ENCODE measurements at regions not wholly inside any gene's neighbourhood (a gene's known extent, or its start where the extent isn't known, plus 50 kb on each side); places are given as distances from the start of the nearest gene placed in this dataset.
"Not testable (repeated sequence)": the region's sequence is repeated elsewhere in the genome, so short reads cannot be mapped to it uniquely, and the experiment has no call there.

- intact Hi-C loops (cut with DNase I) = no loop called here
- no peak for DNase-seq (ENCODE audit: low spot score)
Measured at GRCh38 chrX:95754411-95754810, 930.2 kb upstream of the DIAPH2 start.

GRCh38 chrX:95760356-95760755, 924.3 kb upstream of the DIAPH2 start:
- intact Hi-C loops (cut with DNase I) = no loop called here
- DNase-seq (ENCODE audit: low spot score) = no peak

DNA sequence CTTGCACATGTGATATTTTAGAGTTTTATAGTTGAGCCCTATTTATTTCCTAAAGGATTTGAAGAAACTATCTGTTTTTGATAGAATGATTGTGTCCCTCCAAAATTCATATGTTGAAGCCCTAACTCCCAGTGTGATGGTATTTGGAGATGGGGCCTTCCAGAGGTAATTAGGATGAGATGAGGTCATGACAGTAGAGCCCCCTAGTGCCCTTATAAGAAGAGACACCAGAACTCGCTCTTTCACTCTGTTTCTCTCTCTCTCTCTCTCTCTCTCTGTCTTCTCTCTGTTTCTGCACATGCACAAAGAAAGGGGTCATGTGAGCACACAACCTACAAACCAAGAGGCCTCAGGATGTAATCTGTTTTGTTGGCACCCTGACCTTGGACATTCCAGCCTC, 921.9 kb upstream of the DIAPH2 start:
- DNase-seq (ENCODE audit: low spot score) = no peak
- intact Hi-C loops (cut with DNase I) = no loop called here

DNA sequence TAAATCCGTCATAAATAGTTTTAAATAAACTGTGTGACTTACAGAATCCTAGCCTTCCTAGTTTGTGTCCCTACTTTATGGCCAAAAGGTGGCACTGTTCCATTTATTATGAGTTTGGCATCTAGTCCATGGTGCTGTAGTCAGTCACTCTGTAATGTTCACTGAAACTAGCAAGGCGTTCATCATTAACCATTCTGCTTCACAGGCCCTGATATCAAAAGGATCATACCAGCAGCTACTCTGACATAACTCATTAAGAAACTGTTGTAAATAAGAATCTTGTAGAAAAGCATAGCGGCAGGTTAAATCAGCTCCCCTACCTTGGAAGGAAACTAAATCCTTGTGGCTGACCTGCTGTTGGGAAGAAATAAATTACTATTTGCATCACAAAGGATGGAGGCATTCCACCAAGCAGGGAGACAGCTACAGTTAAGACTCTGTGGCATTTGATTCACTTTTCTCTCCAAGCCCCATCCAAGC, 919.6 kb upstream of the DIAPH2 start:
- intact Hi-C loops (cut with DNase I) = no loop called here
- DNase-seq (ENCODE audit: low spot score) = no peak

DNA sequence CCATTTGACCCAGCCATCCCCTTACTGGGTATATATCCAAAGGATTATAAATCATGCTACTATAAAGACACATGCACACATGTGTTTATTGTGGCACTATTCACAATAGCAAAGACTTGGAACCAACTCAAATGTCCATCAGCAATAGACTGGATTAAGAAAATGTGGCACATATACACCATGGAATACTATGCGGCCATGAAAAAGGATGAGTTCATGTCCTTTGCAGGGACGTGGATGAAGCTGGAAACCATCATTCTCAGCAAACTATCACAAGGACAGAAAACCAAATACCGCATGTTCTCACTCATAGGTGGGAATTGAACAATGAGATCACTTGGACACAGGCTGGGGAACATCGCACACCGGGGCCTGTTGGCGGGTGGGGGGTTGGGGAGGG, 913.4 kb upstream of the DIAPH2 start:
- intact Hi-C loops (cut with DNase I); DNase-seq (ENCODE audit: low spot score): not testable (repeated sequence)

- DNase-seq (ENCODE audit: low spot score) = no peak
- intact Hi-C loops (cut with DNase I) = no loop called here
Measured at GRCh38 chrX:95791876-95792275, 892.8 kb upstream of the DIAPH2 start.

- intact Hi-C loops (cut with DNase I) = no loop called here
- no peak for DNase-seq (ENCODE audit: low spot score)
Measured at GRCh38 chrX:95797344-95797743, 887.3 kb upstream of the DIAPH2 start.

- no peak for DNase-seq (ENCODE audit: low spot score)
- intact Hi-C loops (cut with DNase I) = no loop called here
Measured at GRCh38 chrX:95823796-95824195, 860.8 kb upstream of the DIAPH2 start.

- peak; percentile 40 for DNase-seq (ENCODE audit: low spot score)
- intact Hi-C loops (cut with DNase I) = no loop called here
Measured at GRCh38 chrX:95835223-95835622, 849.4 kb upstream of the DIAPH2 start.

DNA sequence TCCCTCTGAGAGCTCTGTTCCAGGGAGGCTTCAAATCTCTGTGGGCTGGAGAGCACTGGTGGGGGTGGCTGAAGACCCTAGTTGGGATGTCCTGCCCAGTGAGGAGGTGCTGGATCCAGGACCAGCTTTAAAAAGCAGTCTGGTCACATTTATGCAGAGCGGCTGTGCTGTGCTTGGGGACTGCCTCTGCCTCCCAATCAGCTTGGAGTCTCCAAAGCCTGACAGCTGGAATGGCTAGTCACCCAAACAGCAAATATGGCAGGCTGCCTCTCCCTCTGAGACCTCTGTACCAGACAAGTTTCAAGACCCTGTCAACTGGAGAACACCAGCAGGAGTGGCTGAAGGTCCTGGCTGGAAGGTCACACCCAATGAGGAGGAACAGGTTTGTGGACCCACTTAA, 848.1 kb upstream of the DIAPH2 start:
- intact Hi-C loops (cut with DNase I) = no loop called here
- peak; percentile 24 for DNase-seq (ENCODE audit: low spot score)

DNA sequence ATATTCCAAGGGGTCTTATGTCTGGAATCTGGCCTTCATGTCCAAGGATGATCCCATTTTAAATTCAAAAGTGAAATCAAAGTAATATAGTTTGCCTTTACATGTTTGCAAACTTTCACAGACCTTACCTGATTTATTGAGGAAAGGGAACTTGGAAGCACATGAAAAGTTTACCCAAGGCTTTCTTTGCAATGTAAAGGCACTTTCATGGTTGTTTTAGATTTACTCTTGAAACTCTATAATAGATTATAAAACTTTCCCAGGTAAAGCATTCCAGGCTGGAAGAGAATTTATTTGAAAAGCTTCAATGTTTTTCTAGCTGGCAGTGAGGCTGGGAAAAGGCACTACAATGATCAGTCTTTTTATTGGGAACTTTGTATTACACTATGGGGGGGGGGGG, 842.8 kb upstream of the DIAPH2 start:
- no peak for DNase-seq (ENCODE audit: low spot score)
- intact Hi-C loops (cut with DNase I) = no loop called here

DNA sequence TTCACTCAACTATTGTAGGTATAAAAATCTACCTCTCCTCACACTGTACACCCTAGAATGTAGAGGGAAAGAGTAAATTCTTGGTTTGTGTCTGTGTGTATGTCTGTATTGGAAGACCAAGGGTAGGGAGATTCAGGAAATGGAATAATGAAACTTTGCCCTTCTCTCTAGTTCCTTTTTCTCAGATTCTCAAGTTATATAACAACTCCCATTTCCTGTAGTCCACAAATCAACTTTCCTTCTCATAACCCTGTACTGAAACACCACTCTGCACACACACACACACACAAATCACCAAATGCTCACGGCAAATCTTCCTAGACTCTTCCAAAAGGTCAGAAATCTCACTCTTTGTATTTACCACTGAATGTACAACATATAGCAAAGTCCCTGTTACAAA, 824.5 kb upstream of the DIAPH2 start:
- intact Hi-C loops (cut with DNase I) = loop anchor here in 1 of 2 donors (1.0 kb wide), 1 partner anchor 9 kb away; no protein-coding TSS in a partner anchor
- no peak for DNase-seq (ENCODE audit: low spot score)

DNA sequence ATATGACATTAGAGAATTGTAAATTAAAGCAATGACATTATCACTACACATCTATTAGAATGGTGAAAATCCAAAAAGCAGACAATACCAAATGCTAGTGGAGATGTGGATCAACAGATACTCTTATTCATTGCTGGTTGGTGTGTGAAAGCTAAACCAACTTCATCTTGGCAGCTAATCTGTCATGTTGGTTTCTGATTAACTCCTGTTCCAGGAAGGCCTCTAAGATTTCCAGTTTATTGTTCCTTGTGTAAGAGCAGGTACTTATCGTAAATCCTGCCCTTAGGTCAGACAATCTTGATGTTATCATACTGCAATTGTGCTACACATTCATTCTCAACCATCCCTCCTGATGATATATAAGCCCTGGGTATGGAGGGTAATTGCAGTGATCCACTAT, 809.0 kb upstream of the DIAPH2 start:
- no peak for DNase-seq (ENCODE audit: low spot score)
- intact Hi-C loops (cut with DNase I) = no loop called here

GRCh38 chrX:95878874-95879273, 805.8 kb upstream of the DIAPH2 start:
- no peak for DNase-seq (ENCODE audit: low spot score)

GRCh38 chrX:95884186-95884585, 800.5 kb upstream of the DIAPH2 start:
- intact Hi-C loops (cut with DNase I) = no loop called here

More at GRCh38 chrX:95878874-95879273, 805.8 kb upstream of the DIAPH2 start:
- intact Hi-C loops (cut with DNase I) = no loop called here

DNA sequence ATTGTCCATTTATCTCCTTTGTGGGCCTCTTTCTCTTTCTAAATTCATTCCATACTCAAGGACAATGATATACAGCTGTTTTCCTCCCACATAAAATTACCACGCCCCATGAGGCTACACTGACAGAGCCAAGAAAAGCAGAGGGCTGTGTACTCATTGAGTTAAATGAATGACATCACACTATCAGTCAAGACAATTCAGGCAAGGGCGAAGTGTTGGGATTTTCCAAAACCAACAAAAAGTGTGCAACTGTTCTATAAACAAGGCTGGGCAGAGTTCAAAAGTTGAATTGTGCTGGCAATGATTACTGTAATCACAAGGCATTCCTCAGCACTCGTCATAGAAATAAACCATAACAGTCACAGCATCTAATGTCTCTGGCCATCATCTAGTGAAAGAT, 799.6 kb upstream of the DIAPH2 start:
- intact Hi-C loops (cut with DNase I) = no loop called here
- no peak for DNase-seq (ENCODE audit: low spot score)

More at GRCh38 chrX:95884186-95884585, 800.5 kb upstream of the DIAPH2 start:
- DNase-seq (ENCODE audit: low spot score) = no peak

GRCh38 chrX:95889279-95889678, 795.4 kb upstream of the DIAPH2 start:
- intact Hi-C loops (cut with DNase I) = no loop called here
- no peak for DNase-seq (ENCODE audit: low spot score)

- intact Hi-C loops (cut with DNase I) = no loop called here
- DNase-seq (ENCODE audit: low spot score) = no peak
Measured at GRCh38 chrX:95893636-95894035, 791.0 kb upstream of the DIAPH2 start.

DNA sequence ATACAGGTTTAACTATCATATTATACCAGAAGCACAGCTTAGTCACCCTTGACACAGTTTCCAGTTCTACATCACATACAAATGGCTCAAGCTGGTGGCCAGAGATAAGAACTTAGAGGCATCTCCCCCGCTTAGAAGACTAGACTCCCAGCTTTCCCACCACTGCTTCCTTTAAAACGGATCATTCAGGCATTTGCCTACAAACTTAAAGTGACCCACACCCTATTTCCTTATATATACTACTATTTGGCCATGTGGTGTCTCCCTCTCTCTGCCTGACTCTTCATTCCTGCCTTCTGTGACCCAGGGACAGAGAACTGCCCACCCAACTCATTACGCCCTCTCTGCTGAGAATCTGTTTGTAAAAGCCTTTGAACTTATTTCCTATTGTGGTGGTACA, 781.2 kb upstream of the DIAPH2 start:
- intact Hi-C loops (cut with DNase I) = no loop called here
- no peak for DNase-seq (ENCODE audit: low spot score)

DNA sequence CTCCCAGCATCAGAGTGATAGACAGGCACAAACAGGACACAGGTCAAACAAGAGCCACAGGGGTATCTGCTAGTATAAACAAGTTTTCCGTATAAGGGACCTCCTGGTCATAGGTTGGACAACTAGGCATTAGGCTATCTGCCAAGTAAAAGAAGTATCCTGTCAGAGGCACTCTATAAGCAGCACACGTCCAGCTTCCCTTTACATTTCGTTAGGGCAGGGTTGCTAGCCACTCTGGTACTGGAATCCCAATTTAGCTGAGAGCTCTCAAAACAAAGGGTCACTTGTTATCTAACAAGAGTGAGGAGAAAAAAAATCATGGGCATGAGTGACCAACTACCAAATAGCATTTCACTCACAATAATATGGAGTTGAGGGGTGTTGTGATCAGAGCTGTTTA, 780.7 kb upstream of the DIAPH2 start:
- intact Hi-C loops (cut with DNase I) = no loop called here

DNA sequence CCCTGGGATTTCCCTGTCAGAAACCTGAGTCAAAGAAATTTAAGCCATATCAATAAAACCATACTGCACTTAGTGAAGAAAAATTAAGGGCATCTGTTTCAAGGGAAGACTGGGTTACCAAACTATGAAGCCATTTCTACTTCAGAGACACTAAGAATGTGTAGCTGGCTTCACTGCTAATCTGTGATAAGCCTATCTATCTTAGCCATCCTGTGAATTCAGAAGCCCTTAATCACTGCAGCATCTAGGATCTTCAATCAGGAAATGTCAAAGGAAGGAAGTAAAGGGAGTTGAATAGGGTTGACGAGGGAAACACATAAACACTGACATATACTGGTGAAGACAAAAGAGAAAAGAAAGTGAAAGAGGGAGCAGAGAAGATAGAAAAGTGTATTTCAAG, 777.6 kb upstream of the DIAPH2 start:
- intact Hi-C loops (cut with DNase I) = no loop called here
- no peak for DNase-seq (ENCODE audit: low spot score)

More for the DNA sequence above, 780.7 kb upstream of the DIAPH2 start:
- no peak for DNase-seq (ENCODE audit: low spot score)

- no peak for DNase-seq (ENCODE audit: low spot score)
- intact Hi-C loops (cut with DNase I) = no loop called here
Measured at GRCh38 chrX:95911062-95911461, 773.6 kb upstream of the DIAPH2 start.

All from posterior vena cava (tissue), 2 donors.